ENCODE measurements at regions not wholly inside any gene's neighbourhood (a gene's known extent, or its start where the extent isn't known, plus 50 kb on each side); places are given as distances from the start of the nearest gene placed in this dataset.

DNA sequence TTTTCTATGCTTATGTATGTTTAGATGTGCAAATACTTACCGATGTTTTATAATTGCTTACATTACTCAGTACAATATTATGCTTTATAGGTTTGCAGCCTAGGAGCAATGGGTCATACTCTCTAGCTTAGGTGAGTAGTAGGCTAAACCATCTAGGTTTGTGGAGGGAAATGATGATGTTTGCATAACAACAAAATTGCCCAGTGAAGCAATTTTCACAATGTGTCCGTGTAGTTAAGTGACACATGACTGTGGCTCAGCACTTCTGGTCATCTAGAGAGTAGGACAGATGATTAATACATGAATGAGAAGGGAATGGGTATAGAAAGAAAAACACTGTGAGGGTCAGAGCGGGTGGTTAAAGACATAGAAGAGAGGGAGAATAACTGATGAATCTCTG is 2116.2 kb upstream of the PIK3C3 start:
- no peak overlapping the region for H3K27ac ChIP-seq (ENCODE audit: low read depth, low read length)
- no peak overlapping the region for H3K27ac Mint-ChIP-seq
- WGBS, 2 experiments (ENCODE audit: insufficient coverage in 1 of 2, insufficient read length in 1 of 2): 77 to 89% methylated on average over 2 of the region's 3 CpGs
- peaks cover 17% of the 10 kb centered on the region for H3K27me3 Mint-ChIP-seq (ENCODE audit: insufficient read depth)
- no peak for DNase-seq
- H3K9me3 Mint-ChIP-seq: no peaks in the 10 kb centered on the region
- H3K36me3 Mint-ChIP-seq (ENCODE audit: low read depth): no peaks in the 10 kb centered on the region
- H3K36me3 ChIP-seq (ENCODE audit: control insufficient read depth, insufficient read depth, low read length): no peaks in the 10 kb centered on the region
- no peak overlapping the region for H3K4me3 ChIP-seq (ENCODE audit: low read length)
- no peak overlapping the region for H3K4me3 Mint-ChIP-seq
- H3K4me1 ChIP-seq (ENCODE audit: control insufficient read depth, insufficient read depth, low read length): peaks cover 2% of the 10 kb centered on the region
- peaks cover 22% of the 10 kb centered on the region for H3K4me1 Mint-ChIP-seq
- no peak overlapping the region for H3K9ac ChIP-seq (ENCODE audit: extremely low read depth, low read length, poor library complexity, severe bottlenecking)
- H3K9me3 ChIP-seq (ENCODE audit: control insufficient read depth, low read length): no peaks in the 10 kb centered on the region
- TF ChIP-seq CTCF (conservative IDR thresholded peaks at IDR 0.05): no peak
- no peaks in the 10 kb centered on the region for H3K27me3 ChIP-seq (ENCODE audit: control insufficient read depth, insufficient read depth, low read length, poor library complexity, severe bottlenecking)

GRCh38 chr18:39835303-39836030 is 2119.6 kb upstream of the PIK3C3 start:
- no peak overlapping the region for H3K27ac ChIP-seq (ENCODE audit: low read depth, low read length)
- H3K4me1 ChIP-seq (ENCODE audit: control insufficient read depth, insufficient read depth, low read length): no peaks in the 10 kb centered on the region

GRCh38 chr18:39834636-39835035 is 2120.4 kb upstream of the PIK3C3 start:
- Mint-ChIP-seq H3K9me3 (no peaks in the 10 kb centered on the region), H3K4me3 (no peak overlapping the region), H3K27ac (no peak overlapping the region), H3K4me1 (no peaks in the 10 kb centered on the region), H3K36me3 (ENCODE audit: low read depth) (no peaks in the 10 kb centered on the region), H3K27me3 (ENCODE audit: insufficient read depth) (peaks cover under 1% of the 10 kb centered on the region)
- Histone ChIP-seq H3K9ac (ENCODE audit: extremely low read depth, low read length, poor library complexity, severe bottlenecking) (no peak overlapping the region), H3K4me1 (ENCODE audit: control insufficient read depth, insufficient read depth, low read length) (no peaks in the 10 kb centered on the region), H3K4me3 (ENCODE audit: low read length) (no peak overlapping the region), H3K36me3 (ENCODE audit: control insufficient read depth, insufficient read depth, low read length) (no peaks in the 10 kb centered on the region), H3K27ac (ENCODE audit: low read depth, low read length) (no peak overlapping the region), H3K9me3 (ENCODE audit: control insufficient read depth, low read length) (no peaks in the 10 kb centered on the region), H3K27me3 (ENCODE audit: control insufficient read depth, insufficient read depth, low read length, poor library complexity, severe bottlenecking) (no peaks in the 10 kb centered on the region)
- no peak for DNase-seq
- 82 to 100% methylated on average over 2 to 4 of the region's 4 CpGs for WGBS, 2 experiments (ENCODE audit: insufficient coverage in 1 of 2, insufficient read length in 1 of 2)
- TF ChIP-seq CTCF (conservative IDR thresholded peaks at IDR 0.05): no peak

More at GRCh38 chr18:39835303-39836030, 2119.6 kb upstream of the PIK3C3 start:
- Mint-ChIP-seq H3K9me3 (no peaks in the 10 kb centered on the region), H3K27ac (no peak overlapping the region), H3K4me1 (peaks cover under 1% of the 10 kb centered on the region), H3K4me3 (no peak overlapping the region), H3K36me3 (ENCODE audit: low read depth) (no peaks in the 10 kb centered on the region), H3K27me3 (ENCODE audit: insufficient read depth) (peaks cover 6% of the 10 kb centered on the region)
- Histone ChIP-seq H3K36me3 (ENCODE audit: control insufficient read depth, insufficient read depth, low read length) (no peaks in the 10 kb centered on the region), H3K27me3 (ENCODE audit: control insufficient read depth, insufficient read depth, low read length, poor library complexity, severe bottlenecking) (no peaks in the 10 kb centered on the region), H3K9ac (ENCODE audit: extremely low read depth, low read length, poor library complexity, severe bottlenecking) (no peak overlapping the region), H3K9me3 (ENCODE audit: control insufficient read depth, low read length) (no peaks in the 10 kb centered on the region), H3K4me3 (ENCODE audit: low read length) (no peak overlapping the region)
- TF ChIP-seq CTCF (conservative IDR thresholded peaks at IDR 0.05): peak; percentile 64
- 91% methylated on average over 4 of the region's 4 CpGs; no CpG with 5 or more reads in 1 of the 2 experiments for WGBS, 2 experiments (ENCODE audit: insufficient coverage in 1 of 2, insufficient read length in 1 of 2)
- DNase-seq: no peak

All from endodermal cell (in vitro differentiated cells).